HG02678 (cell line): ENCODE measurements at regions not wholly inside any gene's neighbourhood (a gene's known extent, or its start where the extent isn't known, plus 50 kb on each side); places are given as distances from the start of the nearest gene placed in this dataset.
"Not testable (repeated sequence)": the region's sequence is repeated elsewhere in the genome, so short reads cannot be mapped to it uniquely, and the experiment has no call there.

Experiments used
- ATAC-seq: cut with Tn5 transposase; IDR thresholded peaks from one replicate; pipeline ENCODE4 v1.9.1; 2021; ENCODE audit warnings: mild to moderate bottlenecking, moderate library complexity; ENCODE audit not compliant: unreplicated experiment

DNA sequence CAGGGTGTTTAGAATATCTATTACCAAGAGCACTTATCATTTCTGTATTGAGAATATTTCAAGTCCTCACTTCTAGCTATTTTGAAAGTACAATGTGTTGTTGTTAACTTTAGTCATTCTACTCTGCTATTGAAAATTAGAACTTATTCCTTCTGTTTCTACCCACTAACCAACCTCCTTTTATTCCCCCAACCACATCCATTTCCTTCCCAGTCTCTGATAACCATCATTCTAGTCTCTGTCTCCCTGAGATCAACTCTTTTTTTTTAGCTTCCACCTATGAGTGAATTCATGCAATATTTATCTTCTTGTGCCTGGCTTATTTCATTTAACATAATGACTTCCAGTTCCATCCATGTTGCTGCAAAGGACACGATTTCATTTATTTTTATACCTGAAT is 290.6 kb upstream of the OR4E1 start:
- ATAC-seq: no peak

GRCh38 chr14:21960636-21961035 is 287.0 kb upstream of the OR4E1 start:
- no peak for ATAC-seq

- ATAC-seq: no peak
Observed at GRCh38 chr14:21941885-21942284, 268.3 kb upstream of the OR4E1 start.

DNA sequence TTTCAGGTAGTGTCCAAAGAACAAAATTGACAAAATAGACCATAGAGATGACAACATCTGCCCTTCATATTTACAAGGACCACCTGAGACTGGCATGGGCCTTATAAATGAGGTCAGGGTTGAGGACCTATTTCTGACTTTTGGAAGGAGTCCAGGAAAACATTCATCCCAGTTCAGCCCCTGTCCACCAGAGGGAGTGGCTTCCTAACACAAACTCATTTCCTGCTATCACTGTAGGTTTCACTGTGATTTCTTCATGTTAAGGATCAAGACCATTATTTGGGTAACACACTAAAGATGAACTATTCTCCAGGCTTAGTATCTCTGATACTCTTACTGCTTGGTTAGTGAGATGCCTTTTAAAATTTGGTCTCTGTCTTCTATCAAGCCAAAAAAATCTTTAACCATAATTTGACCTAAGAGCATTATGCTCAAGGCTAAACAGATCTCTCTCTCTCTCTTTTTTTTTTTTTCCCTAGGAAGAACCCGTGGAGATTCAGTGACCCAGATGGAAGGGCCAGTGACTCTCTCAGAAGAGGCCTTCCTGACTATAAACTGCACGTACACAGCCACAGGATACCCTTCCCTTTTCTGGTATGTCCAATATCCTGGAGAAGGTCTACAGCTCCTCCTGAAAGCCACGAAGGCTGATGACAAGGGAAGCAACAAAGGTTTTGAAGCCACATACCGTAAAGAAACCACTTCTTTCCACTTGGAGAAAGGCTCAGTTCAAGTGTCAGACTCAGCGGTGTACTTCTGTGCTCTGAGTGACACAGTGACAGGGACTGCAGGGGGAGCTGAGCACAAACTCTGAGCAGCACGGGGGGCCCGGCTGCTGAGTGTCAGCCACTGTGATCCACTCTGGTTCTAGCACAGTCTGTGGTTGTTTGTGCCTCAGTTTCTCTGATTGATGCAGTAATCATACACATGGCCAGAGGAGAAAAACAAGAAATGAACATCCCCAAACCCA is 267.6 kb upstream of the OR4E1 start:
- no peak for ATAC-seq

GRCh38 chr14:21939836-21940235 is 266.2 kb upstream of the OR4E1 start:
- ATAC-seq: no peak

DNA sequence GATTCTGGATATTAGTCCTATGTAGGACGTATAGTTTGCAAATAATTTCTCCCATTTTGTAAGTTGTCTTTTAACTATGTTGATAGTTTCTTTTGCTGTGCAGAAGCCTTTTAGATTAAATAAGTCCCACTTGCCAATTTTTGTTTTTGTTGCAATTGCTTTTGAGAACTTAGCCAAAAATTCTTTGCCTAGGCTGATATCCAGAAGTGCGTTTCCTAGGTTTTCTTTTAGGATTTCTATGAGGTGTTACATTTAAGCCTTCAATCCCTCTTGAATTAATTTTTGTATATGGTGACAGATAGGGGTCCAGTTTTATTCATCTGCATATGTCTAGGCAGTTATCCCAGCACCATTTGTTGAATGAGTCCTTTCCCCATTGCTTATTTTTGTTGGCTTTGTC is 264.4 kb upstream of the OR4E1 start:
- no peak for ATAC-seq

DNA sequence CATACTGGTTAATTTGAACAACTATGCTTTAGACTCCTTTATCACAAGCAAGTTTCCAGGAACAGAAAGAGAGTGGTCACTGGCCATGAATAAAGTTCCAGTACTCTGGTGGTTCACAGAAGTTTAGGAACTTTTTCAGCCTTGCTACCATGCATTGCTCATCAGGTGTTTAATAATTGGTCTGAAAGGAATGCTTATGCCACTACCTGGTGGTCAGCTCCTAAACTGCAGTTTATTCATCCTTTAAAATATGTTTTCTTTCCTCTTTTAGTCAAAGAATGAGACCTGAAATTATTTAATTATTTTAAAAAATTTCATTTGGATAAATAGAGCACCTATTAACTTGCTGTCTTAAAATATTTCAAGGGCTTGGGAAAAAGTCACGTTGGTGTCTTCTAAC is 260.1 kb upstream of the OR4E1 start:
- no peak for ATAC-seq

DNA sequence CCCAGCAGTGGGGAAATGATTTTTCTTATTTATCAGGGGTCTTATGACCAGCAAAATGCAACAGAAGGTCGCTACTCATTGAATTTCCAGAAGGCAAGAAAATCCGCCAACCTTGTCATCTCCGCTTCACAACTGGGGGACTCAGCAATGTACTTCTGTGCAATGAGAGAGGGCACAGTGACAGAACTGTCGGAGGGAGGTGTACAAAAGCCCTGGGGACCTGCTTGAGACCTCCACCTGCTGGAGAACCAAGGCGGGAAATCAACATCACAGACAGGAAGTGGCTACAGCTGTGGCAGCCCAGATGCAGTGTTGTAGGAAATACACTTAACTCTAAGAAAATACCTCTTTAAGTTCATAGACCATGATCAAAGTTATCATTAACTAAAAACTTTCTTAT is 250.9 kb upstream of the OR4E1 start:
- ATAC-seq: peak; percentile 98

- peak; percentile 62 for ATAC-seq
Observed at GRCh38 chr14:21923820-21924219, 250.2 kb upstream of the OR4E1 start.

GRCh38 chr14:21921453-21921852 is 247.8 kb upstream of the OR4E1 start:
- no peak for ATAC-seq

GRCh38 chr14:21917699-21918436 is 244.2 kb upstream of the OR4E1 start:
- peak; percentile 72 for ATAC-seq

DNA sequence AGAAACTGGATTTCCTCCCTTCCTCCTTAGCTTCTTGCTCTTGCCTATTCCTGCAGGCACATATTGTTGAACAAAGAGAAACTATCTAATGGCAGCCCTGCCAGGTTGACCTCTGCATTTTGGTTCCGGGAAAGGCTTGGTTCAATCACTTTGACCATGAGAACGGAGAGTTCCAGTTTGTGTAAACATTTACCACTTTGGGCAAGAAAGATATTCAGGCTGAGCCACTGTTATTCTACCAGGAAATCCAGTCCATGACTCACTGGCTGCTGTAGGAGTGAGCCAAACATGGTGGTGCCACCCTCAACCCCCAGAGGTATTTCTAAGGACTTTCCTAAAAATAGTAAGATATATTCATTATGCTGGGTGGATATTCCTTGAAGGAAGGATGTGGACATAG is 242.2 kb upstream of the OR4E1 start:
- ATAC-seq: no peak

DNA sequence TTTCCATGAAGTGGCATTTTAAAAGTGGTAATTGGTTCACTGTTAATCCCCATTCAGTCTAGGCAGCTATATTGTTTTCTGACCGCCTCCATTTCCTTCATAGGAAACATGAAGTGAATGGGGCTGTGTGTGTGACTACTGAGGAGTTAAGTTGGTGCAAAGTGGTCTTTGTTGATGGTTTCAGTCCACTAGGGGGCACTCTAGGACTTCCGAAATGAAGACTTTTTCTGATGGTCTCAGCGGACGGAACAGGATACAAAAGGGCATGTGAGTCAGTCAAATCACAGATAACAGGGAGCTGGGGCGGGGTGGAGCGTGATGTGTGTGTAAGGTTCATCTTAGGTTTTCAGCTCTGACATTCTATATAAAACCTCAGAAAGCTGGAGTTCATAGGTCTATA is 240.1 kb upstream of the OR4E1 start:
- peak; percentile 62 for ATAC-seq

DNA sequence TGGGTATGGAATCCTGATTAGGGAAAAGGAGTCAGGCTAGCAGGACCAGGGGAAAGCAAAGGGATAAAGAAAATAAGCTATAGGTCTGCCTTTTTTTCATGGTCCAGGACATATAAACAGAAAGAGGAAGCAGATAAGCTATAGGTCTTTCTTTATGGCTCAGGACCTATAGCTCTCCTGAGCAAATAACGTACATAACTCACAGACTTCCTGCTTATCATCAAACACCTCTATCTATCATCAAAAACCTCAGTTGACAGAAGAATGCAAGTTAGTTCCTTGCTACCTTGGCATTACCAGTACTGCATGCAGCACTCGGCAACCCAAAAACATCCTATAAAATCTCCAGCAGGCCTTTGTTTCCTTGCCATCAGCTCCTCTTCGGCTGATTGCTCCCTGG is 238.7 kb upstream of the OR4E1 start:
- no peak for ATAC-seq

DNA sequence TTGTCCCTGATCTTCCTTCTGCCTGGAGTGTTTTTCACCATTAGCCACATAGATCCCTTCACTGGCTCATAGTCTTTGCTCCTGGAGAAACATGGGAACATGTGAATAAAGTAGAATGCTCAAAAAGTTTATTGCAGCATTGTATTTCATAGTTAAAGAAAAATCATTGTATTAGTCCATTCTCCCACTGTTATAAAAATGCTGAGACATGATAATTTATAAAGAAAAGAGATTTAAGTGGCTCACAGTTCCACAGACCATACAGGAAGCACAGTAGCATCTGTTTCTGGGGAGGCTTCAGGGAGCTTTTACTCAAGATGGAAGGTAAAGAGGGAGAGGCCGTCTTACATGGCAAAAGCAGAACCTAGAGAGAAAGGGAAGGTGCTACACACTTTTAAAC is 238.3 kb upstream of the OR4E1 start:
- ATAC-seq: no peak

GRCh38 chr14:21910260-21910659 is 236.6 kb upstream of the OR4E1 start:
- ATAC-seq: no peak

DNA sequence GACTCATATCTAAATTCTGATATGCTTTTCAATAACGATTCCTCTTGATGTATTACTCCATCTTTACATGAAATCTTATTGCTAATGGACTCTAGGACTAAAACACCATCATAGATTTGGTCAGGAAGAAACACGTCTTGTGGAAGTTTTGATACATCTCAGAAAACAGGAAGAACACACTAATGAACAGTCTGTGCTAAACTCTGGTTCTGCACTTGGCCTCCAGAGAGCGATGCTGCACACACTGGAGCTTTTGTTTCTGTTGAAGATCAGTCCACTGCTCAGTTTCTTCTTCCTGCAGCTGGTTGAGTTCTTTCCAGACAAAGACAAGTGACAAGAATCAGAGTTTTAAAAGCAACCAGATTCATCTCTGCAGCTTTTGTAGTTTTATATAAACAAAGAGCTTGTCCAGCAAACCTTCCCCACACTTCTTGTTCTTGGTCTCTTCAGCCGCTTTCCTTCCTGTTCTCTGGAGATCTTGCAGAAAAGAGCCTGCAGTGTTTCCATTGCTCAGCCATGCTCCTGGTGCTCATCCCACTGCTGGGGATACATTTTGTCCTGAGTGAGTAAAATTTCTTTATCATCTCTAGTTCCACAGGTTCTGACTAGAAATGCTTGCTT is 229.1 kb upstream of the OR4E1 start:
- ATAC-seq: peak; percentile 78

DNA sequence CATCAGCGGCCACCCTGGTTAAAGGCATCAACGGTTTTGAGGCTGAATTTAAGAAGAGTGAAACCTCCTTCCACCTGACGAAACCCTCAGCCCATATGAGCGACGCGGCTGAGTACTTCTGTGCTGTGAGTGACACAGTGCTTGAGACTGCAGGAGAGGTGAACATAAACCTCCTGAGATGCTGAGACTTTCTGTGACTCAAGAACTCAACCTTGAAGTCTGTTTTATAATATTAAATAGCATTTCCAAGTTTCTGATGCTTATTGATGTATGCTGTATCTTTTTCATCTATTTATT is 221.2 kb upstream of the OR4E1 start:
- not testable (repeated sequence) for ATAC-seq

GRCh38 chr14:21894003-21894897 is 220.6 kb upstream of the OR4E1 start:
- ATAC-seq: no peak

- ATAC-seq: no peak
Observed at GRCh38 chr14:21891921-21892320, 218.3 kb upstream of the OR4E1 start.

- no peak for ATAC-seq
Observed at GRCh38 chr14:21884995-21885394, 211.4 kb upstream of the OR4E1 start.
